ACC112 (cell line): ENCODE measurements at regions not wholly inside any gene's neighbourhood (a gene's known extent, or its start where the extent isn't known, plus 50 kb on each side); places are given as distances from the start of the nearest gene placed in this dataset.
A peak's percentile ranks its signal among the peaks of the same experiment; 100 is the strongest.
"Not testable (repeated sequence)": the region's sequence is repeated elsewhere in the genome, so short reads cannot be mapped to it uniquely, and the experiment has no call there.

Experiments
- H2AFZ ChIP-seq: fragments of 200-600 bp; sonication (generic); one replicate; pipeline ENCODE4 v1.6.0; 2017; ENCODE audit warnings: antibody characterized with exemption, low read length; ENCODE audit not compliant: unreplicated experiment
- H3K27ac ChIP-seq: fragments of 200-600 bp; sonication (generic); 2 replicates; pipeline ENCODE4 v1.5.1; 2014; ENCODE audit warnings: low read depth, mild to moderate bottlenecking, antibody characterized with exemption, low read length, moderate library complexity
- H3K27me3 ChIP-seq: fragments of 200-600 bp; sonication (generic); 2 replicates; pipeline ENCODE4 v1.6.1; 2014; ENCODE audit warnings: mild to moderate bottlenecking, antibody characterized with exemption, low read length, moderate library complexity, mixed read lengths; ENCODE audit not compliant: insufficient read depth
- H3K36me3 ChIP-seq: fragments of 200-600 bp; sonication (generic); 2 replicates; pipeline ENCODE4 v1.6.1; 2016; ENCODE audit warnings: mild to moderate bottlenecking, antibody characterized with exemption, low read length, moderate library complexity, mixed read lengths; ENCODE audit not compliant: insufficient read depth
- H3K4me1 ChIP-seq: fragments of 200-600 bp; sonication (generic); one replicate; pipeline ENCODE4 v1.6.1; 2016; ENCODE audit warnings: low read length, mixed read lengths; ENCODE audit not compliant: insufficient read depth, unreplicated experiment, control insufficient read depth
- H3K4me3 ChIP-seq: fragments of 200-600 bp; sonication (generic); 2 replicates; pipeline ENCODE4 v1.5.1; 2014; ENCODE audit warnings: mild to moderate bottlenecking, low read depth, low read length
- H3K79me2 ChIP-seq: fragments of 200-600 bp; sonication (generic); one replicate; pipeline ENCODE4 v1.6.0; 2016; ENCODE audit warnings: low read length; ENCODE audit not compliant: control insufficient read depth, unreplicated experiment, insufficient read depth

GRCh38 chr21:14657241-14658008 is 111.3 kb upstream of the SAMSN1 start:
- H3K79me2 ChIP-seq: no peaks in the 10 kb centered on the region
- H3K4me1 ChIP-seq: no peaks in the 10 kb centered on the region
- H3K4me3 ChIP-seq: no peak overlapping the region
- H3K36me3 ChIP-seq: no peaks in the 10 kb centered on the region
- H2AFZ ChIP-seq: no peak overlapping the region
- H3K27ac ChIP-seq: no peak overlapping the region
- no peaks in the 10 kb centered on the region for H3K27me3 ChIP-seq

GRCh38 chr21:14646893-14647292 is 100.8 kb upstream of the SAMSN1 start:
- Histone ChIP-seq H2AFZ (no peak overlapping the region), H3K36me3 (no peaks in the 10 kb centered on the region)

GRCh38 chr21:14645702-14646101 is 99.6 kb upstream of the SAMSN1 start:
- Histone ChIP-seq H3K36me3 (no peaks in the 10 kb centered on the region), H2AFZ (no peak overlapping the region), H3K27ac (no peak overlapping the region), H3K79me2 (no peaks in the 10 kb centered on the region), H3K4me3 (no peak overlapping the region), H3K4me1 (no peaks in the 10 kb centered on the region), H3K27me3 (no peaks in the 10 kb centered on the region)

More at GRCh38 chr21:14646893-14647292, 100.8 kb upstream of the SAMSN1 start:
- Histone ChIP-seq H3K4me3 (no peak overlapping the region), H3K27me3 (no peaks in the 10 kb centered on the region), H3K4me1 (no peaks in the 10 kb centered on the region), H3K27ac (no peak overlapping the region), H3K79me2 (no peaks in the 10 kb centered on the region)

GRCh38 chr21:14632359-14632758 is 86.2 kb upstream of the SAMSN1 start:
- H3K27me3 ChIP-seq: no peaks in the 10 kb centered on the region
- no peak overlapping the region for H2AFZ ChIP-seq
- no peaks in the 10 kb centered on the region for H3K36me3 ChIP-seq
- H3K4me1 ChIP-seq: no peaks in the 10 kb centered on the region
- no peak overlapping the region for H3K4me3 ChIP-seq
- H3K79me2 ChIP-seq: no peaks in the 10 kb centered on the region
- H3K27ac ChIP-seq: no peak overlapping the region

GRCh38 chr21:14630556-14631069 is 84.5 kb upstream of the SAMSN1 start:
- Histone ChIP-seq H2AFZ (no peak overlapping the region), H3K79me2 (no peaks in the 10 kb centered on the region), H3K27me3 (no peaks in the 10 kb centered on the region), H3K4me3 (no peak overlapping the region), H3K36me3 (no peaks in the 10 kb centered on the region), H3K27ac (no peak overlapping the region), H3K4me1 (no peaks in the 10 kb centered on the region)

GRCh38 chr21:14629461-14629860 is 83.3 kb upstream of the SAMSN1 start:
- H2AFZ ChIP-seq: no peak overlapping the region

GRCh38 chr21:14623079-14623478 is 77.0 kb upstream of the SAMSN1 start:
- not testable (repeated sequence) for H3K36me3 ChIP-seq, H2AFZ ChIP-seq, H3K4me3 ChIP-seq, H3K27me3 ChIP-seq, H3K27ac ChIP-seq, H3K79me2 ChIP-seq, H3K4me1 ChIP-seq

More at GRCh38 chr21:14629461-14629860, 83.3 kb upstream of the SAMSN1 start:
- Histone ChIP-seq H3K4me1 (no peaks in the 10 kb centered on the region), H3K27ac (no peak overlapping the region), H3K4me3 (no peak overlapping the region), H3K27me3 (no peaks in the 10 kb centered on the region), H3K79me2 (no peaks in the 10 kb centered on the region), H3K36me3 (no peaks in the 10 kb centered on the region)

- H3K27ac ChIP-seq: no peak overlapping the region
- H3K27me3 ChIP-seq: no peaks in the 10 kb centered on the region
- peaks cover 21% of the 10 kb centered on the region for H3K4me1 ChIP-seq
- no peaks in the 10 kb centered on the region for H3K79me2 ChIP-seq
- no peak overlapping the region for H3K4me3 ChIP-seq
- no peaks in the 10 kb centered on the region for H3K36me3 ChIP-seq
- no peak overlapping the region for H2AFZ ChIP-seq
Measured at GRCh38 chr21:14620152-14620551, 74.0 kb upstream of the SAMSN1 start.

- Histone ChIP-seq H3K36me3 (no peaks in the 10 kb centered on the region), H3K79me2 (no peaks in the 10 kb centered on the region), H2AFZ (no peak overlapping the region), H3K27me3 (no peaks in the 10 kb centered on the region), H3K4me1 (peaks cover 25% of the 10 kb centered on the region), H3K4me3 (no peak overlapping the region), H3K27ac (peak overlapping the region; percentile 42; the same call in 1 of the 2 replicates)
Measured at GRCh38 chr21:14617871-14618270, 71.8 kb upstream of the SAMSN1 start.

- peaks cover 25% of the 10 kb centered on the region for H3K4me1 ChIP-seq
- no peak overlapping the region for H3K27ac ChIP-seq
- no peak overlapping the region for H2AFZ ChIP-seq
- H3K36me3 ChIP-seq: no peaks in the 10 kb centered on the region
- H3K27me3 ChIP-seq: no peaks in the 10 kb centered on the region
- no peaks in the 10 kb centered on the region for H3K79me2 ChIP-seq
- no peak overlapping the region for H3K4me3 ChIP-seq
Measured at GRCh38 chr21:14617040-14617393, 70.9 kb upstream of the SAMSN1 start.

- Histone ChIP-seq H3K36me3 (no peaks in the 10 kb centered on the region), H3K4me1 (peaks cover 25% of the 10 kb centered on the region), H3K27me3 (no peaks in the 10 kb centered on the region), H3K79me2 (no peaks in the 10 kb centered on the region), H3K4me3 (no peak overlapping the region), H3K27ac (0 out of 2 replicates have a peak overlapping the region, but pooled peaks have one; percentile 2), H2AFZ (no peak overlapping the region)
Measured at GRCh38 chr21:14616380-14617039, 70.4 kb upstream of the SAMSN1 start.
